ENCODE measurements at regions not wholly inside any gene's neighbourhood (a gene's known extent, or its start where the extent isn't known, plus 50 kb on each side); places are given as distances from the start of the nearest gene placed in this dataset.

GRCh38 chr7:49102411-49102810, 178.1 kb downstream of the CDC14C start:
- no peak for TF ChIP-seq CTCF (IDR thresholded peaks at IDR 0.05)
- DNase-seq (ENCODE audit: low spot score) (no peak), ATAC-seq (ENCODE audit: low FRiP score) (no peak)

GRCh38 chr7:49111706-49112105, 187.4 kb downstream of the CDC14C start:
- DNase-seq (ENCODE audit: low spot score) (no peak), ATAC-seq (ENCODE audit: low FRiP score) (no peak)
- TF ChIP-seq CTCF (IDR thresholded peaks at IDR 0.05), result no peak

- ATAC-seq (ENCODE audit: low FRiP score), result no peak
- DNase-seq (ENCODE audit: low spot score), result no peak
- TF ChIP-seq CTCF (IDR thresholded peaks at IDR 0.05), result no peak
Measured at GRCh38 chr7:49112222-49112621, 187.9 kb downstream of the CDC14C start.

- ATAC-seq (ENCODE audit: low FRiP score), result no peak
- TF ChIP-seq CTCF (IDR thresholded peaks at IDR 0.05), result no peak
Measured at GRCh38 chr7:49112647-49113046, 188.3 kb downstream of the CDC14C start.

GRCh38 chr7:49119706-49120105, 195.4 kb downstream of the CDC14C start:
- TF ChIP-seq CTCF (IDR thresholded peaks at IDR 0.05), result no peak
- DNase-seq (ENCODE audit: low spot score) (no peak), ATAC-seq (ENCODE audit: low FRiP score) (no peak)

More at GRCh38 chr7:49112647-49113046, 188.3 kb downstream of the CDC14C start:
- DNase-seq (ENCODE audit: low spot score), result no peak

GRCh38 chr7:49125246-49125645, 200.9 kb downstream of the CDC14C start:
- ATAC-seq (ENCODE audit: low FRiP score), result no peak

More at GRCh38 chr7:49125246-49125645, 200.9 kb downstream of the CDC14C start:
- TF ChIP-seq CTCF (IDR thresholded peaks at IDR 0.05), result no peak
- no peak for DNase-seq (ENCODE audit: low spot score)

All from omental fat pad (tissue), 3 donors.